CD4-positive, alpha-beta T cell treated with Interleukin-4 for 4 hours (primary cell): ENCODE measurements at regions not wholly inside any gene's neighbourhood (a gene's known extent, or its start where the extent isn't known, plus 50 kb on each side); places are given as distances from the start of the nearest gene placed in this dataset.
"Not testable (repeated sequence)": the region's sequence is repeated elsewhere in the genome, so short reads cannot be mapped to it uniquely, and the experiment has no call there.

Source experiments
- DNase-seq: peaks from one replicate; pipeline ENCODE4 v3.0.0-alpha.2; 2020

DNA sequence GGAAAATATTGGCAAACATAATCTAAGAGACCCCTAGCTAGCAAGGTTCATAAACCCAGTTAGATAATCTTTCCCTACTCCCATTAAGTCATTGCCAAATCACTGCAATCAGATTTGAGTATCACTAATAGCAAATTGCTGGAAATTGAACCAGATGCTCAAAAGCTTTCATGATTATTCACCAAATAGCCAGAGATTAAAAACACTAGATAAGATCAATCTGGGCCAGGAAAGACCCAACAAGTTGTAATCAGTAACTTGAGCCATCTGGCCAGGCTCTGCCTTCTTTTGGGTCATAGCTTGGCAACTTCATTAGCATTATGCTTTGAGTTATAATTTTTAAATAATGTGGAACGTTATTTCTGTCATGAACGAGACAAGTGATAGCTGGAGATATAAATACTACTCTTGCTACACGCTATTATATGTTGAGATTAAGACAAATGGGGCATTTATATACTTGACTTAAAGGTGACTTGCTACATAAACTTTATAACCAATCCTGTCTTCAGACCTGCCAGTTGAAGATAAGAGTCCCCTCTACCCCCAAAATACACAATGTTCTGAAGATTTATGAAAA is 196.6 kb upstream of the EDNRA start:
- no peak for DNase-seq

DNA sequence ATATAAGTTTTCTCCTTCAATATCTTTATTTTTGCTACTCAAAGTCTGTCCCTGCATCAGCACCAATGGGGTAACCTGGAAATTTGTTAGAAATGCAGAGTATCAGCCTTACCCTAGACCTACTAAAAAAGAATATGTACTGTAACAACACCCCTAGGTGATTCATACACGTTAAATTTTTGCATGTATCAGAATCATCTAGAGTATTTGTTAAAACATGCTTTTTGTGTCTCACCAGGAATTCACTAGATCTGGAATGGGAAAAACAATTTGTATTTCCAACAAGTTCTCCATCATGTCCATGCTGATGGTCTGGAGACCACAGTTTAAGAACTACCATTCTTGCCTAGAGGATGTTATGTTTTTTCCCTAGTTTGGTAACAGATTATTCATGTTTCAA is 196.0 kb upstream of the EDNRA start:
- DNase-seq, result no peak

DNA sequence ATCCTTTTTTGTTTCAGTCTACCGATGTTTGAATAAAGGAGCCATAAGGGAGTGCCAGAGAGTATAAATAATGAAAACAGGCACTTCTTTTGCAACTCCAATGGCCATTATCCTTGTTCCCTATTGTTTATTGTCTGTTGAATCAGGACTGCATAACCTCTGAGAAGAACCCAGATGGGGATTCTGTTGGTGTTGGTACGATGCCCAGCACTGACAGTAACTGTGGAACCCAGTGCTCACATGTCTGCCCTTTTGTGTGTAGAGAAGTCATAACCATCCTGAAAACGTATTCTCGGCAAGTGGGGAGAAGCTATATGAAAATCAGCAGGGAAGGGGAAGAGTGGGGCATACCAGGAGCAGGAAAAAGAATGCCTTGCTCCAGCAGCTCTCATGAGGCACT is 195.1 kb upstream of the EDNRA start:
- no peak for DNase-seq

DNA sequence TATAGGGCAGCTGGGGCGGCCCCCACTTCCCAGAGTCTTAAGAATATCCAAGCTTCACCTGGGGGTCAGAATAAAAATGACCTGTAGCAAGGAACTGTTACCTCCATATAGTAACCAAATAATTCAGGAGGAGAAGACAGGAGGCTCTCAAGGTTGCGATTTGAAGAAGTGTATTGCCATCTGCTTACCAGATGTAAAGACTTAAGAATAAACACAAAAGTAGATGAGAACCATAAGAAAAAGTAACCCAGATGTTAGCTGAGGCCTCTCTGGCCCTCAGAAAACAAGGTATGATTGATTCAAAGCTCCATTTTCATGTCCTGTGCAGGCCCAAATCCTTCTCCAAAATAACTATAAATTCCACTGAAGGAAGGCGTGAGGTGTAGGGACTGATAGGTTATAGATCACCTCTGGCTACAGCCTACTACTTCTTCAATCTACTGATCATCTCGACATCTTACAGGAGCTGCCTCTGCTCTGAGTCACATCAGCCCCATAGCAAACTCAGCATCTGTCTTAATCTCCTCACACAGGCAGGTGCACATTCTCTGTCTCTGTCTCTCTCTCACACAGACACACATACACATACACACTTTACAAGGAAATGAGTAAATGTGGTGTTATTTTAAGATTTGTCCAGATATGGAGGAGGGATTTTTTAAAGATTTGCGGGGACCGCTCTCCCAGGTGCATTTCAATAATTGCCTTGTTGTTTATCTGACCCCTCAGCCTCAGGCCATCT is 193.9 kb upstream of the EDNRA start:
- DNase-seq, result no peak

DNA sequence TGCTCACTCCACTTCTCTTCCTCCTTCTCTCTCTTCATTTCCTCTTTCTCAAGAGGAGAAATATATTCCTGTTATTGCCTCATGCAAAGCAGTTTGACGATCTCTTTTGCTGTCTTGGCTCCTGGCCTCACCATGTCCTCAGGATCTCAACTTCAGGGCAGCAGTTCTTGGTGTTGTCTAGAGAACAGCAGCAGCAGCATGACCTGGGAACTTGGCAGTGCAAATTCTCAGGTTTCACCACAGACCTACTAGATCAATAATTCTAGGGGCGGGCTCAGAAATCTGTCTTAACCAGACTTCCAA is 193.4 kb upstream of the EDNRA start:
- no peak for DNase-seq

DNA sequence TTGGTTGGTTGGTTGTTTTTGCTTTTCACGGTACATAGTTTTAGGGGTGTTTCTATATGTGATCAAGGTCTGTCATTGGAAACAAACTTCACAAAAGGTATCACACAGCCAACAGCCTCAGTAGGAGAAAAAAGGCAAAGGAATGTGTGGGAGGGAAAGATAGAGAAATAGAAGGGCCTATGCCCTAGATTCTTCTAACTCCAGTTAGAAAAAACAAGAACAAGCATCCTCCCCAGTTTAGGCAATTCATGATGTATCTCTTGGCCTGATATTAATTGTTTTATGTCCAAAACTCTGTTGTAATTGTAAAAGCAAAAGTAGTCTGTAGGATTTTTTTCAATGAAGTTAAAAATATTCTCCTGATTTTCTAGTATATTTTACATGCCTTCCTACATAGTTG is 192.4 kb upstream of the EDNRA start:
- no peak for DNase-seq

DNA sequence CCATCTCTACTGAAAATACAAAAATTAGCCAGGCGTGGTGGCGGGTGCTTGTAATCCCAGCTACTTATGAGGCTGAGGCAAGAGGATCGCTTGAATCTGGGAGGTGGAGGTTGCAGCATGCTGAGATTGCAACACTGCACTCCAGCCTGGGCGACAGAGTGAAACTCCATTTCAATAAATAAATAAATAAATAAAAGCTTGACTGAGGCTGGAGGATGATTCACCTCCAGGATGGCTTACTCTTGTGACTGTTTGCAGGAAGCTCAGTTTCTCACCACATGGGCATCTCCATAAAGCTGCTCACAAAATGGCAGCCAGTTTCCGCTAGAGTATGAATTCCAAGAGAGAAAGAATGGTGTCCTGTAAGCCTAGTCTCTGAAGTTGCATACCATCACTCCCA is 191.7 kb upstream of the EDNRA start:
- no peak for DNase-seq

DNA sequence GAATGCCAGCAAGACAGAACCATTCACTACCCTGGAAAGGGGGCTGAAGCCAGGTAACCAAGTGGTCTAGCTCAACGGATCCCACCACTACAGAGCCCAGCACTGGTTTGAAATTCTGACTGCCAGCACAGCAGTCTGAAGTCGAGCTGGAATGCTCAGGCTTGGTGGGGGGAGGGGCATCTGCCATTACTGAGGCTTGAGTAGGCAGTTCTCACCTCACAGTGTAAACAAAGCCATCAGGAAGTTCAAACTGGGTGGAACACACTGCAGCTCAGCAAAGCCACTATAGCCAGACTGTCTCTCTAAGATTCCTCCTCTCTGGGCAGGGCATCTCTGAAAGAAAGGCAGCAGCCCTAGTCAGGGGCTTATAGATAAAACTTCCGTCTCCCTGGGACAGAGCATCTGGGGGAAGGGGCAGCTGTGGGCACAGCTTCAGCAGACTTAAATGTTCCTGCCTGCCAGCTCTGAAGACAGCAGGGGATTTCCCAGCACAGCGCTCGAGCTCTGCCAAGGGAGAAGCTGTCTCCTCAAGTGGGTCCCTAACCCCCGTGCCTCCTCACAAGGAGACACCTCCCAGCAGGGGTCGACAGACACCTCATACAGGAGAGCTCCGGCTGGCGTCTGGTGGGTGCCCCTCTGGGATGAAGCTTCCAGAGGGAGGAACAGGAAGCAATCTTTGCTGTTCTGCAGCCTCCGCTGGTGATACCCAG is 188.1 kb upstream of the EDNRA start:
- DNase-seq, result not testable (repeated sequence)

DNA sequence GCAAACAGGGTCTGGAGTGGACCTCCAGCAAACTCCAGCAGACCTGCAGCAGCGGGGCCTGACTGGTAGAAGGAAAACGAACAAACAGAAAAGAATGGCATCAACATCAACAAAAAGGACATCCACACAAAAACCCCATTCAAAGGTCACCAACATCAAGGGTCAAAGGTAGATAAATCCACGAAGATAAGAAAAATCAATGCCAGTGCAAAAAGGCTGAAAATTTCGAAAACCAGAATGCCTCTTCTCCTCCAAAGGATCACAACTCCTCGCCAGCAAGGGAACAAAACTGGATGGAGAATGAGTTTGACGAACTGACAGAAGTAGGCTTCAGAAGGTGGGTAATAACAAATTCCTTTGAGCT is 187.6 kb upstream of the EDNRA start:
- not testable (repeated sequence) for DNase-seq

DNA sequence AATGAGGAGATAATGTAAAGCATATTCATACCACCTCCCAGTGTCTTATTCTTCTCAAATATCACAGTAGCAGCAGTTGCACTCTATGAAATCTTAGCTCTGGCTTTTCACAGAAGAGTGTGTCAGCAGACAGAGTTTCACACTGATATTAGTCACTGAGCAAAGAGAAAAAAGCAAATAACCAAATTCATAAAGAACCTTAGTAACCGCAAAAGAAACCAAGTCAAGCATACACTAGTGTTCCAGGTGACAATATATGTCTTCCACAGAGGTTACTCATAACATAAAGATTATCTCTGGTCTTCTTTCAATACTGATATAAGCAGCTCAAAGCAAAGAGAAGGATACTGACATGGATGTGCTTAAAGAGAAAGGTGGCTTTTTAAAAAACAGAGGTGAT is 181.7 kb upstream of the EDNRA start:
- no peak for DNase-seq

DNA sequence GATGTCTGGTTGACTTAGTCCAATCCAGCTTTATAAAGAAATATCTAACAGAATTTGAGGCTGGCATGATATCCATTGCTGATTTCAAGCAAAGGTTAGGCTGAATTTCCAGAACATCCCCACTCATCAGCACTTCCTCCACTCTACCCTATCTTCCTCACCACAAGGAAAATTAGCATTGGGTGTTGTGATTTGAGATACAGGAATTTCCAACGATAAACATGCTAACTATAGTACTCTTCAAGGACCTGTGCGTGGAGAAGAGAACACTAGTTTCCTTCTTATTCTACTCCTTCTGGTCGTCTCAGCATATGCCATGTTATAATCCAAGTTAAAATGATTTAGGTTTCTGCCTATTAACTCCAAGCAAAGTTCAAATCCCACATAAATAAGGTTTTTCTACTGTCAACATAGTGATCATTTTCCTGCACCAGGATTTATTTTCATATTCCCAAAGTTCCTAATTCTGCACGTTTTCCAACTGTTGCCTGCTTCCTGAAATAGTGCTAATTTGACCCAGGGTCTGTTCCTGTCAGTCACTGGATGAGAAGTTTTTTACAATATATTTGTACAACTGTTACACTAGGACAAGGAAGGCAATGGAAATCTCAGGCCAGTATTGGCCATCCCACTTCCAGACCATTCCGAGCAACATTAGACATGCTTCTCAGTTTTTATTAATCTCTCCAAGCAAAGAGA is 177.6 kb upstream of the EDNRA start:
- DNase-seq, result no peak

DNA sequence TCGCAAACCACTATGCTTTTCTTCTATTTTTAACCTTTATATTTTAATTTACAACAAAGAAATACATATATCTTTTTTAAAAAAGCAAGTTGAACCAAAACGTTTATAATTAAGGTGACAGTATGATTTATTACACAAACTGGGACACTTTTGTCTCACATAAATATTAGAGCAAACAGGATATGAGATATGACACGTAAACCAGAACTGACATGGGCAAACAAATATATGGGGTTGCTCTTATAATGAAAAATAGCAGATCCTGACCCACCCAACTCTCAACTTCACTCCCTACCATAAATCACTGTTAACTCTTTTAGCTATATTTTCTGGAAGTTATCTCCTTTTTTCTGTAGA is 177.0 kb upstream of the EDNRA start:
- DNase-seq, result no peak

DNA sequence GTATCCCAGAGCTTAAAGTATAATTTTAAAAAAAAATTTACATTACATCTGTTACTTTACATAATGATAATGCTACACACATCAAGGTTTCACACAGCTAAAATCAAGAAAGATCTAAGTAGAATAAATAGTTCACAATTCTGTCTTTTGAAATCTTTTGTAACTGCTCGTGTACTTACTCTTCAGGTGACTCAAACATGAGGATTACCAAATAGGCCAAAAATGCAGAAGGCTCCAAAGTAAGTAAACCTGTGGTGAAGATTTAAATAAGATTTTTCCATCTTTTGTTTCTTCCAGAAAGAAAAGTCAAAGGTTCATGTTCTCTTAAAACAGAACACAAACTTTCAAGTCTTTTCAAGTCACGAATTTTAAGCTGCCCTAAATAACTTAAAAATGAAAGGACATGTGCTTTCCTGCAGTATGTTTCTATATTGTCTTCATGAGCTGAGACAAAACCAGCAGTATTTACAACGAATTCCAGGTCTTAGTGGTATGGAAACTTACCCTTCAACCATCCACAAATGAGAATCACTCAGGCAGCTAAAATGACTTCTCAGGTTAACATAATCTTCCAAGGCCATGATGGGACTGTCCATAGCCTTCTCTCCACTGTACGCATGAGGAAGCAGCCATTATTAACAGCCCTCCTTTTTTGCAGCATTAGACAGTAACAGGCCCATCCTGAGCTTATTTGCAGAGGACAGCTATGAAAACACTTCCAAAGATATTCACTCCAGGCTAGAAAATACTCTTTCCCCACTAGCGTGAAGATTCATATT is 172.8 kb upstream of the EDNRA start:
- no peak for DNase-seq

DNA sequence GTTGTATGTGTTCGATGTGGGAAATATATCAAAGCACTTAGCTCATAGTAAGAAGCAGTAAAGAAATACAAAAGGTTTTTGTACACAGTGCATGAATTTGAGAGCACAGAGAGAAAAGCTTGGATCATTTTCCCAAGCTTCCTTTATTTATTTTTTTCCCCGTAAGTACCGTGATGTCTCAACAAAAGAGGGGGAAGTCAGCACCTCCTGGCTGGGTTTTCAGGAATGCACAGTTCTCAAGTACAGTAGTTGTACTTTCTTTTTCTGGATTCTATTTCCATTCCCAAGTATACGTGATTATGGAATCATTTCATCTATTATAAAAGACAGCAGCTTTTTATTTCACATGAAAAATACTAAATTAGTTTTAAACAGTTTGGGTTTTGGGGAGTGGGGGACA is 171.5 kb upstream of the EDNRA start:
- no peak for DNase-seq

DNA sequence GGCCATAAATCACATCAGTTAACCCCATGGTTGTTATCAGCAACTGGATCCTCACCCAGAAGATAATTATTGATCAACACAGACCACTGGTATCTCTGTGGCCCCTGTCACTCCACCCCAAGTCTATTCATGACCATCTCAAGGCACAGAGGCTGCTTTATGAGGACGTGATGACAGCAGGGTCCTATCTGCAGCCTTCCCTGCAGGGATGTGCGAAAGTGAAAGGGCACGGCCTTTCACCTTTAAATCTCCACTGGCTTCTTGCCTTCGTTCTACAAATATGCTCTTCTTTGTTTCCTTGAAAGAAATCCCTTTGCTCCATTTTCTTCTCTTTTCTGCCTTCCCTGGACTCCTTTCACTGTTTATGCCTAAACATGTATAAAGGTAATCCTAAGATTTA is 170.6 kb upstream of the EDNRA start:
- no peak for DNase-seq

DNA sequence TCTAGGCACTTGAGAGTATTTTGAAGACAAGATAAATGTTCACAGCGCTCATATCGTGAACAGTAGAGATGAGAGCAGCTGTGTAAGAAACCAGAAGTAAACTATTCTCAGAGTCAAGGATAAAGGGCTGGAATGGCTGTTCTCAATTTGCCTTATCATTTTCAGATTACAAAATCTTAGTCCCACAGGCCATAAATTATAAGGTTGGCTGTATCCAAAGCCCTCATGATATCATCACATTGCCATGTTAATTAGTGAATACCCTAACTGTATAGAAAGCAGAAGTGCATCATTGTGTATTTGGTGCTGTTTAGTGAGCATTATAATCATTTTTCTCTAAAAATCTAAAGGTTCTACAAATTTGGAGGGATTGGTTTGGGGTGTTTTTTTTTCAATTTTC is 168.9 kb upstream of the EDNRA start:
- no peak for DNase-seq

DNA sequence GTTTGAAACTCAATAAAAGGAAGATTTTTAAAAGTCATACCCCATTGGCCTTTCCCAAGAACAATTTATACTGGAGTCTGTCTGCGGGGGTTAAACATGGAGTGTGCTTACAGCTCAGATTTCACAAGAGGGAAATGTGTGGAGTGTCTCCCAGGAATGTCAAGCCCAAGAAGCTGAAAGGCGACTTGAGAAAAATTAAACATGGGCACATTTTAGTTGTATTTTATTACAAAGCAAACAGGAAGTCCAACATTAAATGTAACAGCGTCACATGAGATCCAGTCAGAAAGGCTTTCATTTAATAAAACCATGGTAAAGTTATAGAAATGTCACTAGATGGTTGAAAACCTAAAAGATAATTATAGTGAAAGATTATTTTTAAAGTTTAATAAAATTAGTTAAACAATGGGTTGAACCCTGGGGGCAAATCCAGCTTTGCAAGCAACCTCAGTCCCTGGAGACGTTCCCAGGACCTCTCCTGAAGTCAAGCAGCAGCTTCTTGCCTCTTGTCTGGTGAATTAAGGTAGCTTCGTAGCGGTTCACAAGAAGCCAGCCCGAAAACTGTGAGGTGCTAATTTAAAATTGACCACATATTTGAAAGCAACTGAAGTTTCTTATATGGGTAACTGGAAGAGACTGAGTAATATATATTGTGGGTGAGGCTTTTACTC is 168.4 kb upstream of the EDNRA start:
- DNase-seq, result no peak

DNA sequence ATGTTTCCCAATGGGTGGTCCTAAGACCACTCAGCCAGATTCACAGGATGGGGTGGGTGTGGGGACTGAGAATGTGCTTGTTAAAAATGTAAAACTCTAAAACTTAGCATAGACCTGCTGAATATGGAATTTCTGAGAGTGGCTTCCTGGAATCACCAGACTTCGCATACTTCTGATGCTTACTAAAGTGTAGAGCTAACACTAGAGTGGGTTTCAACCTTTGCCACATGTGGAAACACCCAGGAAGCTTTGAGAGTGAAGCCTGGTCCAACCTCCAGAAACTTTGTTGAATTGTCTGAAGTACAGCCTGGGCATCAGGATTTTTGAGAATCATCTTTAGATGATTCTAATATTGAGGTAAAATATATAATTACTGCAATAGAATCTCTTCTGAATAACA is 167.8 kb upstream of the EDNRA start:
- no peak for DNase-seq

DNA sequence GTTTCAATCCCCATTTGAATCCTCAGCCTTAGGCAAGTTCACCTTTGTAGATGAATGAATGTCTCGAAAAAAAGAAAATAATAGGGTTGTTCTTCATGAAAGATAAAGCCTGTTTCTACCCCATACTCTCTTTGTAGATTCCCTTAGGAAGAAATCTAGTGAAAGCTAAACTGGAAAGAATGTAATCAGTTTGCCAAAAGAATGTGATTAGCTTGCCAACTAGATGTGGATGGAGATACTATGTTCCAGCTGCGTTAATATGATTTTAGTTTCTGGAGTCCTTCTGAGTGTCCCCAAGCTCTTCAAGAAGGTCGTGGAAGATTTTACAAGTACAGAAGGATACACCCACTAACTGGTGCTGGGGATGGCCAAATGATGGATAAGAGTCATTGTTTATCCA is 162.3 kb upstream of the EDNRA start:
- no peak for DNase-seq

DNA sequence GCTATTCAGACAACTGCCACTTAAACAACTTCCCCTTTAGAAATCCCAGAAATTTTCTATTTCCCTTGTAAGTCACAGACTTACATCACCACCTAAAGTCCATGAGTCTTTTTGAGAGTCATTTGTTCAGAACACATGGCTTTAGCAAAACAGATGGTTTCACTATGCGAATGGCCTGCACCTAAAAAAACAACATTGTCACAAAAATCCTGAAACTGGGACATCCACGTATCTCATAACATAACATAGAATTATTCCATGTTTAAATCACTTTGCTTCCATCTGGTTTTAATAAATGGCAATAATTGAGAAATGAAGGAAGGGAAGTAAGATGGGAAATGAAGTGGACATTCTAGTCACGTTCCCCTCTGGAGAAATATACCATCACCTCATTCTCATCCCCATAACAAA is 155.3 kb upstream of the EDNRA start:
- no peak for DNase-seq

DNA sequence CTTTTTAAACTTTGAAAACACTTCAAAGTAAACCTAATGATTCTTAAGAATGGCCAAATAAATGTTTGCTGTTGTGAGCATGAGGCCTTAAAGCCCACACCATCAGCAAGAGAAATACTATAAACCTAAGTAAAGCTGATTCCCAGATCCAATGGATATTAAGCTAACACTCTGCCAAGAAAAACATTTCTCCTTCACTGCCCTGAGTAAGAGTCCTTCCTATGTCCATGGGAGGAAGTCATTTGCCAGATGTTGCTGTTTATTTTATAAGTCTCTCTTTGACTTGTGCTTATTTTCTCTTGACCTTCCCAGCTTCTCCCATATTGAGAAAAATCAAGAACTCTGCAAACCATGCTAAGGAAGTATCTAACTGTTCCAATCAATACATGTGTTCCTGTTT is 154.3 kb upstream of the EDNRA start:
- no peak for DNase-seq

DNA sequence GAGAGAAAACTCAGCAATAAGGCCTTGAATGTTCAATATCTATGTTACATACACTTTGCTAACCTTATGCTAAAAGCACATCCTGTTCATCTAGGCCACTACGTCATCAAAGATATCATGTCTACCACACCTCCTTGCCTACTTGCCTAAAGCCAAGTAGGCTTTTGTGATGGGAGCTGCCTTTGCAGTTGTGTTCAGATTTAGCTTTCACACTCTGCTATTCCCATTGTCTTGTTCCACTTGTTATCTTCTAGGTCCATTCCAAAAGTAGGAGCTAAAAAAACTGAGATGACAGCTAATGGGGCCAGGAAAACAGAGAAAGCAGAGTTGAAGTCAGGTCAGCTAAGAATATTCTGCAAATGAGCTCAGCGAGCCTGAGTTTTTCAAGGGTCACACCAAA is 153.6 kb upstream of the EDNRA start:
- DNase-seq, result no peak

DNA sequence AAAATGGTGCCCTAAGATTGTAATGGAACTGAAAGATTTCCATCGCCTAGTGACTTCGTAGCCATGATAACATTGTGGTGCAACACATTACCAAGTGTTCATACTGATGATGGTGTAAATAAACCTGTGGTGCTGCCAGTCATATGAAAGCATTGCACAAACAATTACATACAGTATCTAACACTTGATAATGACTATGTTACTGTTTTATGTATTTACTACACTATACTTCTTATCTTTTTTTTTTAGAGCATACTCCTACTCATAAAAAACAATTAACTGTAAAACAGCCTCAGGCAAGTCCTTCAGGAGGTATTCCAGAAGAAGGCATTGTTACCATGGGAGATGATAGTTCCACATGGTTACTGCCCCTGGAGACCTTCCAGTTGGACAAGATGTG is 152.7 kb upstream of the EDNRA start:
- DNase-seq, result no peak
